ENCODE measurements at regions not wholly inside any gene's neighbourhood (a gene's known extent, or its start where the extent isn't known, plus 50 kb on each side); places are given as distances from the start of the nearest gene placed in this dataset.

DNA sequence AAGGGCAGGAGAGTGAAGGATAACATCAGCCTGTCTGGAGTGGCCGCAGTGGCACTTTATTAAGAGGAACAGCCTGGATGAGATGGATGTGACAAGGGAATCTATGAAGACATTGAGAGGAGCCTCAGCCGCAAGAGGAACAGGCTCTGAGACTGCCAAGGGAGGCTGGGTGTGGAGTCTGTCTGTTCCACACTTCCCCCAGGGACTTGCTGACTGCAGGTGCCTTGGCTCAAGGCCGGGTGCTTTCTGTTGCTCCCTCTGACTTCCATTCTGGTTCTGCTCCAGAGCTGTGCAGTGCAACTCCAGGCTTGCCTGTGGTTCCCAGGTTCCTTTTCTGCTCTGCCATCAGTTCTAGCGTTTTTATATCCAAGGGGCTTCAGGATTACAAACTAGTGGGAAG lies 54.6 kb downstream of the FRMPD3 start:
- CTCF ChIA-PET: no interaction called here
- Histone ChIP-seq H3K4me3 (ENCODE audit: insufficient read depth, low read depth, low read length) (no peak overlapping the region), H2AK9ac (replicated peaks; ENCODE audit: low read depth, low read length, poor library complexity) (no peak overlapping the region), H3K23ac (ENCODE audit: low read depth, low read length) (no peak overlapping the region), H3K4me1 (ENCODE audit: control insufficient read depth, insufficient read depth, low read length) (no peaks in the 10 kb centered on the region), H2BK120ac (ENCODE audit: low read depth, low read length) (no peak overlapping the region), H3K4ac (ENCODE audit: low read depth, low read length) (no peak overlapping the region), H4K91ac (ENCODE audit: insufficient read depth, low read depth, low read length) (no peak overlapping the region), H2AK5ac (ENCODE audit: low read depth, low read length) (no peak overlapping the region), H3K56ac (ENCODE audit: extremely low read depth, insufficient read depth, low read length) (no peak overlapping the region), H3K27ac (ENCODE audit: insufficient read depth, low read length) (no peak overlapping the region), H3K36me3 (ENCODE audit: control insufficient read depth, insufficient read depth, low read length) (no peaks in the 10 kb centered on the region), H2AFZ (replicated peaks; ENCODE audit: low read length, poor library complexity) (no peak overlapping the region), H2BK20ac (ENCODE audit: low read depth, low read length) (no peak overlapping the region), H2BK5ac (ENCODE audit: low read depth, low read length, poor library complexity, severe bottlenecking) (no peak overlapping the region), H3K27me3 (ENCODE audit: control insufficient read depth, insufficient read depth, low read length) (peaks cover 52% of the 10 kb centered on the region), H4K20me1 (ENCODE audit: insufficient read depth, low read length) (no peaks in the 10 kb centered on the region), H3K9ac (ENCODE audit: low read depth, low read length) (no peak overlapping the region), H3K79me1 (ENCODE audit: low read depth in 1 of 2, low read length in 2 of 2) (no peaks in the 10 kb centered on the region), H4K5ac (ENCODE audit: low read depth, low read length) (no peak overlapping the region), H4K8ac (ENCODE audit: low read depth in 2 of 2, low read length in 2 of 2) (no peak overlapping the region), H3K9me3 (ENCODE audit: control insufficient read depth, insufficient read depth, low read length) (peaks cover 5% of the 10 kb centered on the region; the same call in 1 of the 2 replicates), H3K14ac (replicated peaks; ENCODE audit: low read depth, low read length) (no peak overlapping the region), H2BK15ac (ENCODE audit: low read depth, low read length) (no peak overlapping the region), H3K18ac (ENCODE audit: low read depth, low read length) (no peak overlapping the region), H3K9me1 (ENCODE audit: insufficient read depth, low read length) (no peaks in the 10 kb centered on the region), H3K4me2 (ENCODE audit: low read depth, low read length) (no peak overlapping the region)
- TF ChIP-seq CEBPB (IDR thresholded peaks at IDR 0.05; ENCODE audit: low read depth, low read length) (no peak), MAZ (IDR thresholded peaks at IDR 0.05; ENCODE audit: borderline replicate concordance, low read depth, low read length) (no peak), MAFK (IDR thresholded peaks at IDR 0.05; ENCODE audit: low read depth, low read length) (no peak), RAD21 (IDR thresholded peaks at IDR 0.05; ENCODE audit: low read length) (no peak), NFE2L2 (IDR thresholded peaks at IDR 0.05; ENCODE audit: low read depth, low read length) (no peak), POLR2A (IDR thresholded peaks at IDR 0.05; ENCODE audit: low read depth, low read length) (no peak), FOS (IDR thresholded peaks at IDR 0.05; ENCODE audit: low read depth, low read length) (no peak), BHLHE40 (IDR thresholded peaks at IDR 0.05; ENCODE audit: low read depth, low read length) (no peak)
- TF ChIP-seq, protein P1, sequence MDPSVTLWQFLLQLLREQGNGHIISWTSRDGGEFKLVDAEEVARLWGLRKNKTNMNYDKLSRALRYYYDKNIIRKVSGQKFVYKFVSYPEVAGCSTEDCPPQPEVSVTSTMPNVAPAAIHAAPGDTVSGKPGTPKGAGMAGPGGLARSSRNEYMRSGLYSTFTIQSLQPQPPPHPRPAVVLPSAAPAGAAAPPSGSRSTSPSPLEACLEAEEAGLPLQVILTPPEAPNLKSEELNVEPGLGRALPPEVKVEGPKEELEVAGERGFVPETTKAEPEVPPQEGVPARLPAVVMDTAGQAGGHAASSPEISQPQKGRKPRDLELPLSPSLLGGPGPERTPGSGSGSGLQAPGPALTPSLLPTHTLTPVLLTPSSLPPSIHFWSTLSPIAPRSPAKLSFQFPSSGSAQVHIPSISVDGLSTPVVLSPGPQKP (IDR thresholded peaks at IDR 0.05; ENCODE audit: borderline replicate concordance, low read depth, low read length): no peak
- TF ChIP-seq, protein P2, sequence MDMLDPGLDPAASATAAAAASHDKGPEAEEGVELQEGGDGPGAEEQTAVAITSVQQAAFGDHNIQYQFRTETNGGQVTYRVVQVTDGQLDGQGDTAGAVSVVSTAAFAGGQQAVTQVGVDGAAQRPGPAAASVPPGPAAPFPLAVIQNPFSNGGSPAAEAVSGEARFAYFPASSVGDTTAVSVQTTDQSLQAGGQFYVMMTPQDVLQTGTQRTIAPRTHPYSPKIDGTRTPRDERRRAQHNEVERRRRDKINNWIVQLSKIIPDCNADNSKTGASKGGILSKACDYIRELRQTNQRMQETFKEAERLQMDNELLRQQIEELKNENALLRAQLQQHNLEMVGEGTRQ (IDR thresholded peaks at IDR 0.05; ENCODE audit: low read depth, low read length): no peak
- TF ChIP-seq, protein P3, sequence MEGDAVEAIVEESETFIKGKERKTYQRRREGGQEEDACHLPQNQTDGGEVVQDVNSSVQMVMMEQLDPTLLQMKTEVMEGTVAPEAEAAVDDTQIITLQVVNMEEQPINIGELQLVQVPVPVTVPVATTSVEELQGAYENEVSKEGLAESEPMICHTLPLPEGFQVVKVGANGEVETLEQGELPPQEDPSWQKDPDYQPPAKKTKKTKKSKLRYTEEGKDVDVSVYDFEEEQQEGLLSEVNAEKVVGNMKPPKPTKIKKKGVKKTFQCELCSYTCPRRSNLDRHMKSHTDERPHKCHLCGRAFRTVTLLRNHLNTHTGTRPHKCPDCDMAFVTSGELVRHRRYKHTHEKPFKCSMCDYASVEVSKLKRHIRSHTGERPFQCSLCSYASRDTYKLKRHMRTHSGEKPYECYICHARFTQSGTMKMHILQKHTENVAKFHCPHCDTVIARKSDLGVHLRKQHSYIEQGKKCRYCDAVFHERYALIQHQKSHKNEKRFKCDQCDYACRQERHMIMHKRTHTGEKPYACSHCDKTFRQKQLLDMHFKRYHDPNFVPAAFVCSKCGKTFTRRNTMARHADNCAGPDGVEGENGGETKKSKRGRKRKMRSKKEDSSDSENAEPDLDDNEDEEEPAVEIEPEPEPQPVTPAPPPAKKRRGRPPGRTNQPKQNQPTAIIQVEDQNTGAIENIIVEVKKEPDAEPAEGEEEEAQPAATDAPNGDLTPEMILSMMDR (conservative IDR thresholded peaks at IDR 0.05; ENCODE audit: low read depth, low read length): no peak
- in situ Hi-C loops (cut with MboI; ENCODE audit: low sequenced_read_pairs) (no loop called here), intact Hi-C loops (cut with micrococcal nuclease) (no loop called here), dilution Hi-C loops (cut with HindIII; ENCODE audit: low sequenced_read_pairs, unreplicated experiment) (no loop called here)
- no peak for ATAC-seq (ENCODE audit: low read depth)
- no TSS peak for BruUV-seq (replicated peaks)
- no CpG with 5 or more reads among the region's 4 CpGs for WGBS, 2 experiments (ENCODE audit: extremely low coverage in 2 of 2, insufficient read length in 1 of 2)
- DNase-seq: no peak
- POLR2A ChIA-PET (ENCODE audit: unreplicated experiment): no interaction called here
